ENCODE measurements at regions not wholly inside any gene's neighbourhood (a gene's known extent, or its start where the extent isn't known, plus 50 kb on each side); places are given as distances from the start of the nearest gene placed in this dataset.

DNA sequence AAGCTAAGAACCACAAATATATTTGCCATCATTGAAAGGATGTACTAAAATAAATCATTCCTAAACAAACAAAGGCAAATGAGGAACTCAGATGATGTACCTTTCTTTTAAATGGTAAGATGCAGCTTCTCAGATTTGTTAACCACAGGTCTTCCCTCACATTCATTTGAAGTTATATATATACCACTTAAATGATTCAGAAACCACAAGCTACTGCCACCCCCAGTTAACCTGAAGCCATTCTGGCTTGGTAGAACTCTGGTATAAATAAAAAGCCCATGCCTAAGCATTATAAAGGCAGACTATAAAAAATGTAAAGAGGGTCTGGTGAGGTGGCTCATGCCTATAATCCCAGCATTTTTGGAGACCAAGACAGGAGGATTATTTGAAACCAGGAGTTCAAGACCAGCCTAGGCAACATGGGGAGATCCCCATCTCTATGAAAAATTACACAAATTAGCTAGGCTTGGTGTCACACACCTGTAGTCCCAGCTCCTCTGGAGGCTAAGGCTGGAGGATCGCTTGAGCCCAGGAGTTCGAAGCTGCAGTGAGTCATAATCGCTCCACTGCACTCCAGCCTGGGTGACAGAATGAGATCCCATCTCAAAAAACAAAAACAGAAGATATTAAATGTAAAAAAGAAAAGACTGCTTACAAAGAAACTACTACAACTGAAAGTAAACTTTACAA is 1185.3 kb downstream of the JRKL start:
- TF ChIP-seq, protein P1, sequence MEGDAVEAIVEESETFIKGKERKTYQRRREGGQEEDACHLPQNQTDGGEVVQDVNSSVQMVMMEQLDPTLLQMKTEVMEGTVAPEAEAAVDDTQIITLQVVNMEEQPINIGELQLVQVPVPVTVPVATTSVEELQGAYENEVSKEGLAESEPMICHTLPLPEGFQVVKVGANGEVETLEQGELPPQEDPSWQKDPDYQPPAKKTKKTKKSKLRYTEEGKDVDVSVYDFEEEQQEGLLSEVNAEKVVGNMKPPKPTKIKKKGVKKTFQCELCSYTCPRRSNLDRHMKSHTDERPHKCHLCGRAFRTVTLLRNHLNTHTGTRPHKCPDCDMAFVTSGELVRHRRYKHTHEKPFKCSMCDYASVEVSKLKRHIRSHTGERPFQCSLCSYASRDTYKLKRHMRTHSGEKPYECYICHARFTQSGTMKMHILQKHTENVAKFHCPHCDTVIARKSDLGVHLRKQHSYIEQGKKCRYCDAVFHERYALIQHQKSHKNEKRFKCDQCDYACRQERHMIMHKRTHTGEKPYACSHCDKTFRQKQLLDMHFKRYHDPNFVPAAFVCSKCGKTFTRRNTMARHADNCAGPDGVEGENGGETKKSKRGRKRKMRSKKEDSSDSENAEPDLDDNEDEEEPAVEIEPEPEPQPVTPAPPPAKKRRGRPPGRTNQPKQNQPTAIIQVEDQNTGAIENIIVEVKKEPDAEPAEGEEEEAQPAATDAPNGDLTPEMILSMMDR (IDR thresholded peaks at IDR 0.05): no peak
- no peak overlapping the region for H3K27ac ChIP-seq
- no peak overlapping the region for H3K4me3 ChIP-seq
- intact Hi-C loops (cut with DNase I): no loop called here
- no peaks in the 10 kb centered on the region for H3K4me1 ChIP-seq
- no peaks in the 10 kb centered on the region for H3K9me3 ChIP-seq
- ATAC-seq (no peak), DNase-seq (no peak)
- H3K36me3 ChIP-seq: no peaks in the 10 kb centered on the region
- no peaks in the 10 kb centered on the region for H3K27me3 ChIP-seq (ENCODE audit: low read depth)

- no peaks in the 10 kb centered on the region for H3K27me3 ChIP-seq (ENCODE audit: low read depth)
- ATAC-seq (no peak), DNase-seq (no peak)
- no peaks in the 10 kb centered on the region for H3K4me1 ChIP-seq
- TF ChIP-seq, protein P1 (IDR thresholded peaks at IDR 0.05): no peak
- H3K36me3 ChIP-seq: no peaks in the 10 kb centered on the region
- no peak overlapping the region for H3K4me3 ChIP-seq
- H3K27ac ChIP-seq: no peak overlapping the region
- peaks cover 4% of the 10 kb centered on the region for H3K9me3 ChIP-seq
- intact Hi-C loops (cut with DNase I): no loop called here
Observed at GRCh38 chr11:97607291-97608000, 1217.6 kb downstream of the JRKL start.

DNA sequence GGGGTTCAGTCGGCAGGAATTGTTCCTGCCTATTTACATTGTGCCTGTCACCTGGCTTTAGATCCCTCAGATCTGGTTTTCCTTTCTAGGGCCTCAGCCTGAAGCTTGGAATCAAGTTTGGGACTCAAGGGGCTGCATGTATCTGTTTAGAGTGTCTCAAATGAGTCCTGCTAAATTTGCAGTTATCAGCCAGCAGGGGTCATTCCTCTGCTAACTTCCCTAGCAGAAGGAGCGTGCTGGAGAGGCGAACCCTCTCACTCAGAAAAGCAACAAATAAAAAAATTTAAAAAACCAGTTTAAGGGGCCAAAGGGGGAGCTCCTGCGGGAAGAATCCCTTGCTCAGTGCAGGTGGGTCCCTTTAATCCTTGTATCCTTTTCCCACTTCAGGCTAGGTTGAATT is 1220.2 kb downstream of the JRKL start:
- no peak overlapping the region for H3K27ac ChIP-seq
- H3K36me3 ChIP-seq: no peaks in the 10 kb centered on the region
- H3K9me3 ChIP-seq: peaks cover 4% of the 10 kb centered on the region
- TF ChIP-seq, protein P1 (IDR thresholded peaks at IDR 0.05): no peak
- H3K4me3 ChIP-seq: no peak overlapping the region
- intact Hi-C loops (cut with DNase I): no loop called here
- DNase-seq (no peak), ATAC-seq (no peak)
- no peaks in the 10 kb centered on the region for H3K27me3 ChIP-seq (ENCODE audit: low read depth)
- no peaks in the 10 kb centered on the region for H3K4me1 ChIP-seq

- Histone ChIP-seq H3K4me3 (no peak overlapping the region), H3K27ac (no peak overlapping the region), H3K9me3 (peaks cover 4% of the 10 kb centered on the region), H3K27me3 (ENCODE audit: low read depth) (no peaks in the 10 kb centered on the region), H3K4me1 (no peaks in the 10 kb centered on the region), H3K36me3 (no peaks in the 10 kb centered on the region)
- ATAC-seq (no peak), DNase-seq (no peak)
- intact Hi-C loops (cut with DNase I): no loop called here
- TF ChIP-seq, protein P1 (IDR thresholded peaks at IDR 0.05): no peak
Observed at GRCh38 chr11:97610854-97611253, 1221.0 kb downstream of the JRKL start.

- no peak for DNase-seq
- Histone ChIP-seq H3K36me3 (no peaks in the 10 kb centered on the region), H3K27ac (no peak overlapping the region), H3K9me3 (peaks cover 4% of the 10 kb centered on the region), H3K4me1 (no peaks in the 10 kb centered on the region), H3K4me3 (no peak overlapping the region), H3K27me3 (ENCODE audit: low read depth) (no peaks in the 10 kb centered on the region)
- no peak for ATAC-seq
- TF ChIP-seq, protein P1 (IDR thresholded peaks at IDR 0.05): no peak
- intact Hi-C loops (cut with DNase I): no loop called here
Observed at GRCh38 chr11:97611345-97611744, 1221.5 kb downstream of the JRKL start.
